Prostate gland (tissue), 2 donors: ENCODE measurements at regions not wholly inside any gene's neighbourhood (a gene's known extent, or its start where the extent isn't known, plus 50 kb on each side); places are given as distances from the start of the nearest gene placed in this dataset.

Source experiments
- CTCF ChIP-seq, 4 experiments: fragments of 200-600 bp in 2 of 4; fragments of 450-650 bp in 2 of 4; sonication (generic) in 2 of 4; IDR thresholded peaks; 1 replicate in 3 of 4; 2 replicates in 1 of 4; pipeline ENCODE4 v1.5.1; 2016 to 2019; ENCODE audit warnings: antibody characterized with exemption in 4 of 4, mild to moderate bottlenecking in 2 of 4, moderate library complexity in 2 of 4
- POLR2A ChIP-seq: fragments of 450-650 bp; IDR thresholded peaks from one replicate; pipeline ENCODE4 v1.6.1; 2016; ENCODE audit warnings: antibody characterized with exemption, mild to moderate bottlenecking

DNA sequence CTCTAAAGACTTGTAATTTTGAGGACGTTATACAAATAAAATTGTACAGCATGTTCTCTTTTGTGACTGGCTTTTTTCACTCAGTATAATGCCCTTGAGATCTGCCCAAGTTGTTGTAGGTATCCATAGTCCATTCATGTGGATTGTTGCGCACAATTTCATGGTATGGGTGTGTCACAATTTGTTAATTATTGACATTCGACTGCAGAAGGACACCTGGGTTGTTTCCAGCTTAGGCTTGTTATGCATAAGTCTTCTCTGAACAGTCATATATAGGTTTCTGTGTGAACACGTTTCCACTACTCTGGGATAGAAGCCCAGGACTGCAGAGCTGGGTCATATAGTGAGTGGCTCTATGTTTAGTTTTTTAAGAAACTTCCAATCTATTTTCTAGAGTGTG is 800.8 kb upstream of the SALL3 start:
- TF ChIP-seq CTCF (IDR thresholded peaks at IDR 0.05) (no peak), POLR2A (no peak)
